HepG2 (cell line): ENCODE measurements at regions not wholly inside any gene's neighbourhood (a gene's known extent, or its start where the extent isn't known, plus 50 kb on each side); places are given as distances from the start of the nearest gene placed in this dataset.

Source experiments
- GPN1 ChIP-seq: sonication (generic); formaldehyde crosslinking; IDR thresholded peaks from 2 replicates; pipeline ENCODE4 v1.5.1; 2020; ENCODE audit warnings: missing genetic modification reagents, borderline replicate concordance
- MYNN ChIP-seq: sonication (generic); formaldehyde crosslinking; IDR thresholded peaks from 2 replicates; pipeline ENCODE4 v1.4.0; 2020; ENCODE audit warnings: mild to moderate bottlenecking, low read depth, missing genetic modification reagents
- NAIF1 ChIP-seq: sonication (generic); formaldehyde crosslinking; IDR thresholded peaks from 2 replicates; pipeline ENCODE4 v1.5.0; 2020; ENCODE audit warnings: mild to moderate bottlenecking, missing genetic modification reagents, borderline replicate concordance
- NFYC ChIP-seq: IDR thresholded peaks from 2 replicates; pipeline ENCODE4 v1.6.1; 2016; ENCODE audit warnings: missing genetic modification reagents, missing compliant biosample characterization
- PITX1 ChIP-seq: sonication (generic); formaldehyde crosslinking; IDR thresholded peaks from 2 replicates; pipeline ENCODE4 v1.5.1; 2020; ENCODE audit warnings: mild to moderate bottlenecking, missing genetic modification reagents
- SMAD3 ChIP-seq: sonication (generic); formaldehyde crosslinking; IDR thresholded peaks from 2 replicates; pipeline ENCODE4 v1.4.0; 2020; ENCODE audit warnings: missing genetic modification reagents
- SMAD9 ChIP-seq: sonication (generic); formaldehyde crosslinking; IDR thresholded peaks from 2 replicates; pipeline ENCODE4 v1.5.1; 2020; ENCODE audit warnings: mild to moderate bottlenecking, missing genetic modification reagents
- TBL1XR1 ChIP-seq: fragments of 150-350 bp; IDR thresholded peaks from 2 replicates; pipeline ENCODE4 v1.6.1; 2014; ENCODE audit warnings: borderline replicate concordance, low read length; ENCODE audit not compliant: partially characterized antibody
- TMF1 ChIP-seq: sonication (generic); formaldehyde crosslinking; IDR thresholded peaks from 2 replicates; pipeline ENCODE4 v1.8.1; 2022; ENCODE audit warnings: low read depth, missing genetic modification reagents
- ZBTB38 ChIP-seq: sonication (generic); formaldehyde crosslinking; IDR thresholded peaks from 2 replicates; pipeline ENCODE4 v1.5.1; 2020; ENCODE audit warnings: mild to moderate bottlenecking, missing genetic modification reagents
- ZFX ChIP-seq: sonication (generic); formaldehyde crosslinking; IDR thresholded peaks from 2 replicates; pipeline ENCODE4 v1.4.0; 2020; ENCODE audit warnings: mild to moderate bottlenecking, low read depth, missing genetic modification reagents, moderate library complexity
- ZNF292 ChIP-seq: sonication (generic); formaldehyde crosslinking; IDR thresholded peaks from 2 replicates; pipeline ENCODE4 v1.8.1; 2022; ENCODE audit warnings: mild to moderate bottlenecking, low read depth, missing genetic modification reagents, borderline replicate concordance
- ZNF546 ChIP-seq: sonication (generic); formaldehyde crosslinking; conservative IDR thresholded peaks from 2 replicates; pipeline ENCODE4 v1.8.1; 2023; ENCODE audit warnings: mild to moderate bottlenecking, missing genetic modification reagents
- ZNF713 ChIP-seq: sonication (generic); formaldehyde crosslinking; IDR thresholded peaks from 2 replicates; pipeline ENCODE4 v1.4.0; 2020; ENCODE audit warnings: mild to moderate bottlenecking, missing genetic modification reagents
- ZNF775 ChIP-seq: sonication (generic); formaldehyde crosslinking; IDR thresholded peaks from 2 replicates; pipeline ENCODE4 v1.4.0; 2020; ENCODE audit warnings: missing genetic modification reagents, mild to moderate bottlenecking, moderate library complexity, borderline replicate concordance
- ZSCAN30 ChIP-seq: sonication (generic); formaldehyde crosslinking; IDR thresholded peaks from 2 replicates; pipeline ENCODE4 v1.5.0; 2020; ENCODE audit warnings: mild to moderate bottlenecking, missing genetic modification reagents
- TF ChIP-seq, protein P1 (sequence below): sonication (generic); formaldehyde crosslinking; IDR thresholded peaks from 2 replicates; pipeline ENCODE4 v1.4.0; 2020; ENCODE audit warnings: missing genetic modification reagents
- TF ChIP-seq, protein P2 (sequence below): IDR thresholded peaks from 2 replicates; pipeline ENCODE4 v1.6.1; 2016; ENCODE audit warnings: mild to moderate bottlenecking, missing biosample characterization, missing genetic modification reagents
- TF ChIP-seq, protein P3 (sequence below): sonication (generic); formaldehyde crosslinking; IDR thresholded peaks from 2 replicates; pipeline ENCODE4 v1.4.0; 2020; ENCODE audit warnings: low read depth, mild to moderate bottlenecking, missing genetic modification reagents
- TF ChIP-seq, protein P4 (sequence below): sonication (generic); formaldehyde crosslinking; IDR thresholded peaks from 2 replicates; pipeline ENCODE4 v1.4.0; 2020; ENCODE audit warnings: mild to moderate bottlenecking, missing genetic modification reagents, borderline replicate concordance

DNA sequence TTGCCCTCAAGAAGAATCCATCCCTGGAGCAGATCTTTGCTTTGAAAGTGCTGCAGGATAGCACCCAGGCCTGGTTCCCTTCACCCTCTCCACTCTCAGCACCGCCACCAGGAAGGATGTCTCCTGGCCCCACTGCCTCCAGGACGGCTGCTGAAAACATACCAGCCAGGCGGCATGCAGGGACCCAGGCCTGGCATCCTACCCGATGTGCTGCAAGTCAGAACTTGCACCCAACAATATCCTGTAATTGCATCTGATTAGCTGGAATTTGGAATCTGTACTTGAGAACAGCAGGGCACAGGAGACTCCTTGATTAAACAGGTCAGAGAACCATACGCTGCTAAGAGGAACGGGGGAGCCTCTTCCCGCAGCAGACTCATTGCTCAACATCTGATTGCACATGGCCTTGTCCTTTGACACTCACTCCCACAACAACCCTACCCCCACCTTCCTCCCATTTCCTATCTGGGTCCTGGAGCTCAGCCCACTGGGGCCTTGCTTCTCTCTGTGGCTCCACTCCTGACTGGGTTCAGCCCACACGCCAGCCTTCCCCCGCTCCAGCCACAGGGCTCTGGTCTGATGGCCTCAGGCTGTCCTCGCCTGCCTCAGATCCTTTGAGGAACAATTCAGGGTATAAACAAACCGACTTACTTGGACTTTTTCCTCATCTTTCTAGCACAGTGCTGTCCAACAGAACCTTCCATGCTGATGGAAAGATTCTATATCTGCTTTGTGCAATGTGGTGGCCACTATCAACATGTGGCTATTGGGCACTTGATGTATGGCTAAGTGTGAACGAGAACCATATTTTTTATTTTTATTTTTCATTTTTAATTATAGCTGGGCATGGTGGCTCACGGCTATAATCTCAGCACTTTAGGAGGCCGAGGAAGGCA lies 78.0 kb downstream of the FGD2 start (continued):
- TF ChIP-seq, protein P1, sequence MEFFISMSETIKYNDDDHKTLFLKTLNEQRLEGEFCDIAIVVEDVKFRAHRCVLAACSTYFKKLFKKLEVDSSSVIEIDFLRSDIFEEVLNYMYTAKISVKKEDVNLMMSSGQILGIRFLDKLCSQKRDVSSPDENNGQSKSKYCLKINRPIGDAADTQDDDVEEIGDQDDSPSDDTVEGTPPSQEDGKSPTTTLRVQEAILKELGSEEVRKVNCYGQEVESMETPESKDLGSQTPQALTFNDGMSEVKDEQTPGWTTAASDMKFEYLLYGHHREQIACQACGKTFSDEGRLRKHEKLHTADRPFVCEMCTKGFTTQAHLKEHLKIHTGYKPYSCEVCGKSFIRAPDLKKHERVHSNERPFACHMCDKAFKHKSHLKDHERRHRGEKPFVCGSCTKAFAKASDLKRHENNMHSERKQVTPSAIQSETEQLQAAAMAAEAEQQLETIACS (CRISPR knock-in tag): no peak
- TF ChIP-seq GPN1 (CRISPR knock-in tag) (no peak; the same call in 1 of the 2 replicates), SMAD9 (CRISPR knock-in tag) (peak; percentile 65; the same call in 1 of the 2 replicates), TMF1 (no peak), NFYC (CRISPR knock-in tag) (peak; percentile 59), TBL1XR1 (peak; percentile 99), ZNF546 (CRISPR knock-in tag) (no peak), ZNF292 (CRISPR knock-in tag) (peak; percentile 98), ZNF713 (CRISPR knock-in tag) (peak; percentile 90), ZNF775 (CRISPR knock-in tag) (peak; percentile 93), ZSCAN30 (CRISPR knock-in tag) (no peak), NAIF1 (CRISPR knock-in tag) (no peak), ZFX (CRISPR knock-in tag) (peak; percentile 94), PITX1 (peak; percentile 97), MYNN (peak; percentile 56; the same call in 1 of the 2 replicates), SMAD3 (CRISPR knock-in tag) (peak; percentile 99), ZBTB38 (peak; percentile 99)
- TF ChIP-seq, protein P2, sequence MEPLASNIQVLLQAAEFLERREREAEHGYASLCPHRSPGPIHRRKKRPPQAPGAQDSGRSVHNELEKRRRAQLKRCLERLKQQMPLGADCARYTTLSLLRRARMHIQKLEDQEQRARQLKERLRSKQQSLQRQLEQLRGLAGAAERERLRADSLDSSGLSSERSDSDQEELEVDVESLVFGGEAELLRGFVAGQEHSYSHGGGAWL (CRISPR knock-in tag): peak; percentile 84
- TF ChIP-seq, protein P3, sequence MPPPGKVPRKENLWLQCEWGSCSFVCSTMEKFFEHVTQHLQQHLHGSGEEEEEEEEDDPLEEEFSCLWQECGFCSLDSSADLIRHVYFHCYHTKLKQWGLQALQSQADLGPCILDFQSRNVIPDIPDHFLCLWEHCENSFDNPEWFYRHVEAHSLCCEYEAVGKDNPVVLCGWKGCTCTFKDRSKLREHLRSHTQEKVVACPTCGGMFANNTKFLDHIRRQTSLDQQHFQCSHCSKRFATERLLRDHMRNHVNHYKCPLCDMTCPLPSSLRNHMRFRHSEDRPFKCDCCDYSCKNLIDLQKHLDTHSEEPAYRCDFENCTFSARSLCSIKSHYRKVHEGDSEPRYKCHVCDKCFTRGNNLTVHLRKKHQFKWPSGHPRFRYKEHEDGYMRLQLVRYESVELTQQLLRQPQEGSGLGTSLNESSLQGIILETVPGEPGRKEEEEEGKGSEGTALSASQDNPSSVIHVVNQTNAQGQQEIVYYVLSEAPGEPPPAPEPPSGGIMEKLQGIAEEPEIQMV (CRISPR knock-in tag): peak; percentile 87
- TF ChIP-seq, protein P4, sequence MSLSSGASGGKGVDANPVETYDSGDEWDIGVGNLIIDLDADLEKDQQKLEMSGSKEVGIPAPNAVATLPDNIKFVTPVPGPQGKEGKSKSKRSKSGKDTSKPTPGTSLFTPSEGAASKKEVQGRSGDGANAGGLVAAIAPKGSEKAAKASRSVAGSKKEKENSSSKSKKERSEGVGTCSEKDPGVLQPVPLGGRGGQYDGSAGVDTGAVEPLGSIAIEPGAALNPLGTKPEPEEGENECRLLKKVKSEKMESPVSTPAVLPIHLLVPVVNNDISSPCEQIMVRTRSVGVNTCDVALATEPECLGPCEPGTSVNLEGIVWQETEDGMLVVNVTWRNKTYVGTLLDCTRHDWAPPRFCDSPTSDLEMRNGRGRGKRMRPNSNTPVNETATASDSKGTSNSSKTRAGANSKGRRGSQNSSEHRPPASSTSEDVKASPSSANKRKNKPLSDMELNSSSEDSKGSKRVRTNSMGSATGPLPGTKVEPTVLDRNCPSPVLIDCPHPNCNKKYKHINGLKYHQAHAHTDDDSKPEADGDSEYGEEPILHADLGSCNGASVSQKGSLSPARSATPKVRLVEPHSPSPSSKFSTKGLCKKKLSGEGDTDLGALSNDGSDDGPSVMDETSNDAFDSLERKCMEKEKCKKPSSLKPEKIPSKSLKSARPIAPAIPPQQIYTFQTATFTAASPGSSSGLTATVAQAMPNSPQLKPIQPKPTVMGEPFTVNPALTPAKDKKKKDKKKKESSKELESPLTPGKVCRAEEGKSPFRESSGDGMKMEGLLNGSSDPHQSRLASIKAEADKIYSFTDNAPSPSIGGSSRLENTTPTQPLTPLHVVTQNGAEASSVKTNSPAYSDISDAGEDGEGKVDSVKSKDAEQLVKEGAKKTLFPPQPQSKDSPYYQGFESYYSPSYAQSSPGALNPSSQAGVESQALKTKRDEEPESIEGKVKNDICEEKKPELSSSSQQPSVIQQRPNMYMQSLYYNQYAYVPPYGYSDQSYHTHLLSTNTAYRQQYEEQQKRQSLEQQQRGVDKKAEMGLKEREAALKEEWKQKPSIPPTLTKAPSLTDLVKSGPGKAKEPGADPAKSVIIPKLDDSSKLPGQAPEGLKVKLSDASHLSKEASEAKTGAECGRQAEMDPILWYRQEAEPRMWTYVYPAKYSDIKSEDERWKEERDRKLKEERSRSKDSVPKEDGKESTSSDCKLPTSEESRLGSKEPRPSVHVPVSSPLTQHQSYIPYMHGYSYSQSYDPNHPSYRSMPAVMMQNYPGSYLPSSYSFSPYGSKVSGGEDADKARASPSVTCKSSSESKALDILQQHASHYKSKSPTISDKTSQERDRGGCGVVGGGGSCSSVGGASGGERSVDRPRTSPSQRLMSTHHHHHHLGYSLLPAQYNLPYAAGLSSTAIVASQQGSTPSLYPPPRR (CRISPR knock-in tag): peak; percentile 98
